Progenitor cell of endocrine pancreas (in vitro differentiated cells): ENCODE measurements at regions not wholly inside any gene's neighbourhood (a gene's known extent, or its start where the extent isn't known, plus 50 kb on each side); places are given as distances from the start of the nearest gene placed in this dataset.

Experiments used
- DNase-seq: peaks from one replicate; pipeline ENCODE4 v3.0.0; 2021; ENCODE audit warnings: low spot score; ENCODE audit not compliant: unreplicated experiment
- H3K27ac Mint-ChIP-seq: 2 replicates; pipeline ENCODE4 v1.8.0; 2021; ENCODE audit warnings: mild to moderate bottlenecking, moderate library complexity, mixed read lengths
- H3K27me3 Mint-ChIP-seq: 2 replicates; pipeline ENCODE4 v1.8.0; 2021; ENCODE audit warnings: mixed read lengths
- H3K36me3 Mint-ChIP-seq: 2 replicates; pipeline ENCODE4 v1.8.0; 2022; ENCODE audit warnings: mixed read lengths; ENCODE audit not compliant: insufficient read depth
- H3K4me1 Mint-ChIP-seq: 2 replicates; pipeline ENCODE4 v1.8.0; 2021; ENCODE audit warnings: low read depth, mixed read lengths
- H3K4me3 Mint-ChIP-seq: 2 replicates; pipeline ENCODE4 v1.8.0; 2021; ENCODE audit warnings: low read depth, mild to moderate bottlenecking, moderate library complexity, mixed read lengths
- H3K9me3 Mint-ChIP-seq: 2 replicates; pipeline ENCODE4 v1.8.0; 2021; ENCODE audit warnings: low read depth, mixed read lengths
- CTCF ChIP-seq: fragments of 200-600 bp; sonication (generic); IDR thresholded peaks from one replicate; pipeline ENCODE4 v1.5.0; 2021; ENCODE audit warnings: antibody characterized with exemption, mild to moderate bottlenecking; ENCODE audit not compliant: unreplicated experiment

GRCh38 chr3:64924961-64925360, 237.2 kb upstream of the ADAMTS9 start:
- no peak overlapping the region for H3K4me3 Mint-ChIP-seq
- no peak for DNase-seq
- no peaks in the 10 kb centered on the region for H3K9me3 Mint-ChIP-seq
- no peaks in the 10 kb centered on the region for H3K36me3 Mint-ChIP-seq
- no peak overlapping the region for H3K27ac Mint-ChIP-seq
- no peaks in the 10 kb centered on the region for H3K4me1 Mint-ChIP-seq
- TF ChIP-seq CTCF: no peak
- peaks cover 6% of the 10 kb centered on the region for H3K27me3 Mint-ChIP-seq

- no peak overlapping the region for H3K27ac Mint-ChIP-seq
- TF ChIP-seq CTCF: no peak
- H3K27me3 Mint-ChIP-seq: peaks cover 6% of the 10 kb centered on the region
- no peak for DNase-seq
- H3K4me3 Mint-ChIP-seq: no peak overlapping the region
- no peaks in the 10 kb centered on the region for H3K36me3 Mint-ChIP-seq
- peaks cover 5% of the 10 kb centered on the region for H3K4me1 Mint-ChIP-seq
- H3K9me3 Mint-ChIP-seq: no peaks in the 10 kb centered on the region
Measured at GRCh38 chr3:64922213-64922612, 234.4 kb upstream of the ADAMTS9 start.

- no peak for TF ChIP-seq CTCF
- no peak overlapping the region for H3K4me3 Mint-ChIP-seq
- H3K9me3 Mint-ChIP-seq: no peaks in the 10 kb centered on the region
- peaks cover 6% of the 10 kb centered on the region for H3K27me3 Mint-ChIP-seq
- H3K4me1 Mint-ChIP-seq: peaks cover 12% of the 10 kb centered on the region
- no peaks in the 10 kb centered on the region for H3K36me3 Mint-ChIP-seq
- H3K27ac Mint-ChIP-seq: no peak overlapping the region
- no peak for DNase-seq
Measured at GRCh38 chr3:64921281-64922065, 233.7 kb upstream of the ADAMTS9 start.

- no peak for DNase-seq
- no peak for TF ChIP-seq CTCF
- Mint-ChIP-seq H3K4me3 (no peak overlapping the region), H3K36me3 (no peaks in the 10 kb centered on the region), H3K27me3 (peaks cover 6% of the 10 kb centered on the region), H3K27ac (no peak overlapping the region), H3K9me3 (no peaks in the 10 kb centered on the region), H3K4me1 (peaks cover 18% of the 10 kb centered on the region)
Measured at GRCh38 chr3:64919934-64920333, 232.1 kb upstream of the ADAMTS9 start.

- Mint-ChIP-seq H3K4me1 (peaks cover 19% of the 10 kb centered on the region), H3K27me3 (peaks cover 6% of the 10 kb centered on the region), H3K36me3 (no peaks in the 10 kb centered on the region), H3K27ac (no peak overlapping the region), H3K9me3 (no peaks in the 10 kb centered on the region), H3K4me3 (no peak overlapping the region)
- DNase-seq: no peak
- TF ChIP-seq CTCF: no peak
Measured at GRCh38 chr3:64918989-64919388, 231.2 kb upstream of the ADAMTS9 start.
